WERI-Rb-1 (cell line): ENCODE measurements at regions not wholly inside any gene's neighbourhood (a gene's known extent, or its start where the extent isn't known, plus 50 kb on each side); places are given as distances from the start of the nearest gene placed in this dataset.

Experiments used
- DNase-seq: peaks from one replicate; pipeline ENCODE4 v3.0.0-alpha.2; 2020
- H3K27ac ChIP-seq: fragments of 250-450 bp; sonication (Bioruptor Pico); 2 replicates; pipeline ENCODE4 v1.5.1; 2020; ENCODE audit warnings: mild to moderate bottlenecking, moderate library complexity
- H3K27me3 ChIP-seq: fragments of 250-450 bp; sonication (Bioruptor Pico); 2 replicates; pipeline ENCODE4 v1.5.1; 2021; ENCODE audit warnings: mild to moderate bottlenecking, low read depth, moderate library complexity; ENCODE audit not compliant: insufficient read depth, severe bottlenecking
- H3K36me3 ChIP-seq: fragments of 250-450 bp; sonication (Bioruptor Pico); 2 replicates; pipeline ENCODE4 v1.5.1; 2020; ENCODE audit warnings: mild to moderate bottlenecking, moderate library complexity
- H3K4me3 ChIP-seq: 2 replicates; pipeline ENCODE4 v1.5.1; 2011; ENCODE audit warnings: low read depth, mild to moderate bottlenecking, control low read depth, low read length
- H3K9me3 ChIP-seq: fragments of 250-450 bp; sonication (Bioruptor Pico); 2 replicates; pipeline ENCODE4 v1.5.1; 2021; ENCODE audit warnings: mild to moderate bottlenecking, moderate library complexity; ENCODE audit not compliant: severe bottlenecking
- CTCF ChIP-seq: IDR thresholded peaks from 2 replicates; pipeline ENCODE4 v1.5.1; 2011; ENCODE audit warnings: low read depth, mild to moderate bottlenecking, control low read depth, inconsistent platforms, low read length

GRCh38 chr1:36709869-36710481 is 227.3 kb upstream of the CSF3R start:
- peak overlapping the region; percentile 95 for H3K27ac ChIP-seq
- TF ChIP-seq CTCF, result no peak
- no peak overlapping the region for H3K4me3 ChIP-seq
- H3K36me3 ChIP-seq, result peaks cover 8% of the 10 kb centered on the region
- peak; percentile 93 for DNase-seq
- H3K27me3 ChIP-seq, result no peaks in the 10 kb centered on the region
- H3K9me3 ChIP-seq, result no peaks in the 10 kb centered on the region

GRCh38 chr1:36708587-36708986 is 225.9 kb upstream of the CSF3R start:
- peak overlapping the region; percentile 95 for H3K27ac ChIP-seq

GRCh38 chr1:36707221-36707620 is 224.5 kb upstream of the CSF3R start:
- Histone ChIP-seq H3K9me3 (peaks cover 2% of the 10 kb centered on the region), H3K27ac (peak overlapping the region; percentile 35), H3K36me3 (peaks cover 14% of the 10 kb centered on the region), H3K4me3 (no peak overlapping the region), H3K27me3 (no peaks in the 10 kb centered on the region)
- no peak for DNase-seq
- no peak for TF ChIP-seq CTCF

More at GRCh38 chr1:36708587-36708986, 225.9 kb upstream of the CSF3R start:
- no peaks in the 10 kb centered on the region for H3K9me3 ChIP-seq
- H3K27me3 ChIP-seq, result no peaks in the 10 kb centered on the region
- H3K4me3 ChIP-seq, result no peak overlapping the region
- TF ChIP-seq CTCF, result no peak
- no peak for DNase-seq
- peaks cover 8% of the 10 kb centered on the region for H3K36me3 ChIP-seq

GRCh38 chr1:36706416-36706815 is 223.7 kb upstream of the CSF3R start:
- TF ChIP-seq CTCF, result no peak
- no peak for DNase-seq
- H3K4me3 ChIP-seq, result no peak overlapping the region
- H3K27ac ChIP-seq, result peak overlapping the region; percentile 35
- H3K36me3 ChIP-seq, result peaks cover 19% of the 10 kb centered on the region
- H3K27me3 ChIP-seq, result no peaks in the 10 kb centered on the region
- peaks cover 2% of the 10 kb centered on the region for H3K9me3 ChIP-seq

- no peak for DNase-seq
- peak overlapping the region; percentile 25; the same call in 1 of the 2 replicates for H3K27ac ChIP-seq
- no peaks in the 10 kb centered on the region for H3K27me3 ChIP-seq
- peak overlapping the region; percentile 3; the same call in 1 of the 2 replicates for H3K4me3 ChIP-seq
- H3K36me3 ChIP-seq, result peaks cover 24% of the 10 kb centered on the region
- TF ChIP-seq CTCF, result 0 out of 2 replicates have a peak, but pooled peaks have one; percentile 8
- H3K9me3 ChIP-seq, result peaks cover 2% of the 10 kb centered on the region
Observed at GRCh38 chr1:36705629-36706028, 222.9 kb upstream of the CSF3R start.

- peaks cover 2% of the 10 kb centered on the region for H3K9me3 ChIP-seq
- TF ChIP-seq CTCF, result peak; percentile 96
- H3K27ac ChIP-seq, result peak overlapping the region; percentile 60
- no peak overlapping the region for H3K4me3 ChIP-seq
- H3K27me3 ChIP-seq, result no peaks in the 10 kb centered on the region
- H3K36me3 ChIP-seq, result peaks cover 17% of the 10 kb centered on the region
- peak; percentile 96 for DNase-seq
Observed at GRCh38 chr1:36703526-36704208, 221.0 kb upstream of the CSF3R start.
